ENCODE measurements at regions not wholly inside any gene's neighbourhood (a gene's known extent, or its start where the extent isn't known, plus 50 kb on each side); places are given as distances from the start of the nearest gene placed in this dataset.

DNA sequence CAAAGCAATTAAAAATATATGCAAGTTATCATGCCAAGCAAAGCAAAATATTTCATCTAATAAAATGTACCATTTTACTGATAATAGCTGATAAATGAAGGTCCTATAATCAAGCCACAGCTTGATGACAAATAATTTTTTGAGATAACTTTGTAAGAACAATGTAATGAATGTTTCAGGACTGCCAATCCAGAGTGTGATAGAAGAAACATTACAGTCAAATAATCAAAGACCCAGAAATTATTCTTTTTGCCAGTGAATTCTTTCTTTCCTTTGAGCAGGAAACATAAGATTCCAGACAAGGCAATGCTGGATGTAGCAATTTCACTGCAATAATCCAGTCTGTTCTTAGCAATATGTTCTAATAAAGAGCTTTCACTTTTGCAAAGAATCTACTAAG, 556.1 kb downstream of the PLOD2 start:
- CTCF ChIA-PET, result no interaction called here
- POLR2A ChIA-PET, result no interaction called here
- intact Hi-C loops (cut with DNase I, micrococcal nuclease), result no loop called here

DNA sequence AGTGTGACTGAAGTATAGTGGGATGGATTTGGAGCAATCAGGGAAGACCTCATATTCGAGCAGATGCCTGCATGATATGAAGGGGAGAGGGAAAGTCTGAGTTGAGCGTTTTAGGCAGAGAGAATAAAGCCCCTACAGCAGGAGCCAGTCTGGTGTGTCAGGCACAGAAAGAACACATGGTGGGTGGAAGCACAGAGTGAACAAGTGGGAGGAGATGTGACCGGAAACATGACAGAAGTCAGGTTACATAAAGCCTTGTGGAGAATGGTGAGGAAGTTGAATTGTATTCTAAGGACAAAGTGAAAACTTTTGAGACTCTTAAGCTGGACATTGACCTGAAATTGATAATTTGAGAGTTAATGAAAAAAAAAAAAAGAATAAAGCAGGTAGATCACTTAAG, 541.0 kb downstream of the PLOD2 start:
- CTCF ChIA-PET, result interaction anchor here (1.5 kb wide), 1 partner anchor 8 kb away, joined by 3 read pairs; no protein-coding TSS in a partner anchor
- intact Hi-C loops (cut with DNase I, micrococcal nuclease), result no loop called here
- H3K9me3 ChIP-seq (ENCODE audit: control insufficient read depth in 1 of 2, insufficient read depth in 1 of 2, low read length in 2 of 2), result peaks cover 0 to 10% of the 10 kb centered on the region in 2 experiments
- H3K27ac Mint-ChIP-seq, result no peak overlapping the region
- H3K4me1 Mint-ChIP-seq (ENCODE audit: low read depth), result no peaks in the 10 kb centered on the region
- no peaks in the 10 kb centered on the region for H3K36me3 Mint-ChIP-seq (ENCODE audit: low read depth)
- H3K4me3 ChIP-seq (ENCODE audit: low read length), result no peak overlapping the region
- no peaks in the 10 kb centered on the region for H3K27me3 Mint-ChIP-seq
- H3K4me3 Mint-ChIP-seq, result no peak overlapping the region
- no peaks in the 10 kb centered on the region for H3K4me1 ChIP-seq (ENCODE audit: insufficient read depth, low read length)
- DNase-seq (no peak), ATAC-seq (ENCODE audit: poor library complexity) (no peak)
- POLR2A ChIA-PET, result no interaction called here
- H3K9me3 Mint-ChIP-seq, result peaks cover 10% of the 10 kb centered on the region
- no peaks in the 10 kb centered on the region for H3K36me3 ChIP-seq (ENCODE audit: insufficient read depth, low read length)
- no peak overlapping the region for H3K27ac ChIP-seq (ENCODE audit: low read depth in 1 of 2, low read length in 2 of 2)
- TF ChIP-seq, protein P1, sequence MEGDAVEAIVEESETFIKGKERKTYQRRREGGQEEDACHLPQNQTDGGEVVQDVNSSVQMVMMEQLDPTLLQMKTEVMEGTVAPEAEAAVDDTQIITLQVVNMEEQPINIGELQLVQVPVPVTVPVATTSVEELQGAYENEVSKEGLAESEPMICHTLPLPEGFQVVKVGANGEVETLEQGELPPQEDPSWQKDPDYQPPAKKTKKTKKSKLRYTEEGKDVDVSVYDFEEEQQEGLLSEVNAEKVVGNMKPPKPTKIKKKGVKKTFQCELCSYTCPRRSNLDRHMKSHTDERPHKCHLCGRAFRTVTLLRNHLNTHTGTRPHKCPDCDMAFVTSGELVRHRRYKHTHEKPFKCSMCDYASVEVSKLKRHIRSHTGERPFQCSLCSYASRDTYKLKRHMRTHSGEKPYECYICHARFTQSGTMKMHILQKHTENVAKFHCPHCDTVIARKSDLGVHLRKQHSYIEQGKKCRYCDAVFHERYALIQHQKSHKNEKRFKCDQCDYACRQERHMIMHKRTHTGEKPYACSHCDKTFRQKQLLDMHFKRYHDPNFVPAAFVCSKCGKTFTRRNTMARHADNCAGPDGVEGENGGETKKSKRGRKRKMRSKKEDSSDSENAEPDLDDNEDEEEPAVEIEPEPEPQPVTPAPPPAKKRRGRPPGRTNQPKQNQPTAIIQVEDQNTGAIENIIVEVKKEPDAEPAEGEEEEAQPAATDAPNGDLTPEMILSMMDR (IDR thresholded peaks at IDR 0.05), result no peak
- no peaks in the 10 kb centered on the region for H3K27me3 ChIP-seq (ENCODE audit: control insufficient read depth in 1 of 2, insufficient read depth in 2 of 2, low read length in 2 of 2)

More for the DNA sequence above, 556.1 kb downstream of the PLOD2 start:
- Histone ChIP-seq H3K27ac (ENCODE audit: low read depth in 1 of 2, low read length in 2 of 2) (no peak overlapping the region), H3K27me3 (ENCODE audit: control insufficient read depth in 1 of 2, insufficient read depth in 2 of 2, low read length in 2 of 2) (no peaks in the 10 kb centered on the region), H3K4me3 (ENCODE audit: low read length) (no peak overlapping the region), H3K9me3 (ENCODE audit: control insufficient read depth in 1 of 2, insufficient read depth in 1 of 2, low read length in 2 of 2) (no peaks in the 10 kb centered on the region), H3K36me3 (ENCODE audit: insufficient read depth, low read length) (no peaks in the 10 kb centered on the region), H3K4me1 (ENCODE audit: insufficient read depth, low read length) (no peaks in the 10 kb centered on the region)
- Mint-ChIP-seq H3K4me3 (no peak overlapping the region), H3K27me3 (no peaks in the 10 kb centered on the region), H3K9me3 (peaks cover 7% of the 10 kb centered on the region), H3K36me3 (ENCODE audit: low read depth) (no peaks in the 10 kb centered on the region), H3K4me1 (ENCODE audit: low read depth) (no peaks in the 10 kb centered on the region), H3K27ac (no peak overlapping the region)
- DNase-seq (no peak), ATAC-seq (ENCODE audit: poor library complexity) (no peak)
- TF ChIP-seq, protein P1 (IDR thresholded peaks at IDR 0.05), result no peak

DNA sequence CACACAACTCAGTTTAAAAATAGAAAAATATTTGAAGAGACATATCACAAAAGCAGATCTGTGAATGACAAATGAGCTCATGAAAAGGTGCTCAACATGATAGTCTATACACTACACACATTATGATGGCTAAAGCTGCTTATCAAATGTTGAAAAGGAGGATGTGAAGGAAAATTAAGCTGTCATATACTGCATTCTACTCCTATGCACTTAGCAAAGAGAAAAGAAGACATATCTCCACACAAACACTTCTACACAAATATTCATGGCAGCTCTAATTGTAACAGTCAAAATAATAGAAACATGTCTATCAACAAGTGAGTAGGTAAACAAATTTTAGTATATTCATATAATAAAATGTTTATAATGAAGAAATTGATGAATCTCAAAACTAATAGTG, 540.5 kb downstream of the PLOD2 start:
- intact Hi-C loops (cut with DNase I, micrococcal nuclease), result no loop called here
- CTCF ChIA-PET, result interaction anchor here (1.5 kb wide), 1 partner anchor 8 kb away, joined by 3 read pairs; no protein-coding TSS in a partner anchor
- no peak overlapping the region for H3K4me3 Mint-ChIP-seq
- no peaks in the 10 kb centered on the region for H3K4me1 Mint-ChIP-seq (ENCODE audit: low read depth)
- ATAC-seq (ENCODE audit: poor library complexity) (no peak), DNase-seq (no peak)
- TF ChIP-seq, protein P1 (IDR thresholded peaks at IDR 0.05), result no peak
- Histone ChIP-seq H3K4me1 (ENCODE audit: insufficient read depth, low read length) (no peaks in the 10 kb centered on the region), H3K27ac (ENCODE audit: low read depth in 1 of 2, low read length in 2 of 2) (no peak overlapping the region), H3K27me3 (ENCODE audit: control insufficient read depth in 1 of 2, insufficient read depth in 2 of 2, low read length in 2 of 2) (no peaks in the 10 kb centered on the region), H3K9me3 (ENCODE audit: control insufficient read depth in 1 of 2, insufficient read depth in 1 of 2, low read length in 2 of 2) (peaks cover 0 to 10% of the 10 kb centered on the region in 2 experiments), H3K36me3 (ENCODE audit: insufficient read depth, low read length) (no peaks in the 10 kb centered on the region), H3K4me3 (ENCODE audit: low read length) (no peak overlapping the region)
- POLR2A ChIA-PET, result no interaction called here
- H3K27ac Mint-ChIP-seq, result no peak overlapping the region
- H3K36me3 Mint-ChIP-seq (ENCODE audit: low read depth), result no peaks in the 10 kb centered on the region
- no peaks in the 10 kb centered on the region for H3K27me3 Mint-ChIP-seq
- H3K9me3 Mint-ChIP-seq, result peaks cover 6% of the 10 kb centered on the region
